Esophagus muscularis mucosa (tissue), 4 donors: ENCODE measurements at regions not wholly inside any gene's neighbourhood (a gene's known extent, or its start where the extent isn't known, plus 50 kb on each side); places are given as distances from the start of the nearest gene placed in this dataset.

Experiments used
- CTCF ChIP-seq, 3 experiments: fragments of 200-600 bp in 2 of 3; fragments of 450-650 bp in 1 of 3; sonication (generic) in 2 of 3; IDR thresholded peaks; one replicate each; pipeline ENCODE4 v1.5.1; 2017 to 2019; ENCODE audit warnings: antibody characterized with exemption in 3 of 3, mild to moderate bottlenecking in 2 of 3, moderate library complexity in 1 of 3
- EP300 ChIP-seq: sonication (generic); formaldehyde crosslinking; IDR thresholded peaks from one replicate; pipeline ENCODE4 v1.6.1; 2017; ENCODE audit warnings: antibody characterized with exemption
- POLR2AphosphoS5 ChIP-seq, 2 donors: sonication (generic); formaldehyde crosslinking; IDR thresholded peaks; one replicate each; pipeline ENCODE4 v1.6.1; 2017; ENCODE audit warnings: antibody characterized with exemption in 2 of 2

- no peak for TF ChIP-seq EP300
- no peak for TF ChIP-seq CTCF (IDR thresholded peaks at IDR 0.05)
- TF ChIP-seq POLR2AphosphoS5 (IDR thresholded peaks at IDR 0.05): no peak
Measured at GRCh38 chr3:194885766-194886165, 200.1 kb downstream of the FAM43A start.
